GM19455 (cell line): ENCODE measurements at regions not wholly inside any gene's neighbourhood (a gene's known extent, or its start where the extent isn't known, plus 50 kb on each side); places are given as distances from the start of the nearest gene placed in this dataset.

Experiments
- ATAC-seq: cut with Tn5 transposase; IDR thresholded peaks from one replicate; pipeline ENCODE4 v1.9.1; 2021; ENCODE audit not compliant: unreplicated experiment

GRCh38 chr4:128512161-128512560, 224.5 kb upstream of the PGRMC2 start:
- no peak for ATAC-seq

GRCh38 chr4:128510850-128511249, 223.2 kb upstream of the PGRMC2 start:
- ATAC-seq = no peak

- no peak for ATAC-seq
These were observed 215.4 kb upstream of the PGRMC2 start for GRCh38 chr4:128502818-128503527.

GRCh38 chr4:128501239-128501638, 213.6 kb upstream of the PGRMC2 start:
- ATAC-seq = no peak

- ATAC-seq = no peak
These were observed 200.6 kb upstream of the PGRMC2 start for GRCh38 chr4:128488055-128488705.

- no peak for ATAC-seq
These were observed 197.3 kb upstream of the PGRMC2 start for GRCh38 chr4:128484896-128485295.

- no peak for ATAC-seq
These were observed 196.2 kb upstream of the PGRMC2 start for GRCh38 chr4:128483816-128484215.

GRCh38 chr4:128483041-128483440, 195.4 kb upstream of the PGRMC2 start:
- no peak for ATAC-seq

- ATAC-seq = no peak
These were observed 194.3 kb upstream of the PGRMC2 start for GRCh38 chr4:128481752-128482480.

- ATAC-seq = no peak
These were observed 193.3 kb upstream of the PGRMC2 start for GRCh38 chr4:128480945-128481344.

- ATAC-seq = no peak
These were observed 189.9 kb upstream of the PGRMC2 start for GRCh38 chr4:128477540-128477939.

GRCh38 chr4:128475597-128475996, 188.0 kb upstream of the PGRMC2 start:
- no peak for ATAC-seq

GRCh38 chr4:128471576-128471975, 184.0 kb upstream of the PGRMC2 start:
- ATAC-seq = no peak

GRCh38 chr4:128470492-128471053, 183.0 kb upstream of the PGRMC2 start:
- no peak for ATAC-seq

- no peak for ATAC-seq
These were observed 180.7 kb upstream of the PGRMC2 start for GRCh38 chr4:128468123-128468989.

- ATAC-seq = no peak
These were observed 177.9 kb upstream of the PGRMC2 start for GRCh38 chr4:128465523-128465922.

- no peak for ATAC-seq
These were observed 175.4 kb upstream of the PGRMC2 start for GRCh38 chr4:128463006-128463405.

GRCh38 chr4:128462103-128462783, 174.6 kb upstream of the PGRMC2 start:
- ATAC-seq = no peak

GRCh38 chr4:128461291-128462102, 173.9 kb upstream of the PGRMC2 start:
- ATAC-seq = peak; percentile 67
